NCI-H146 treated with DMSO at 0.1 percent for 48 hours (cell line): ENCODE measurements at regions not wholly inside any gene's neighbourhood (a gene's known extent, or its start where the extent isn't known, plus 50 kb on each side); places are given as distances from the start of the nearest gene placed in this dataset.

Experiments used
- DNase-seq: peaks from one replicate; lab custom pipeline; 2025; ENCODE audit not compliant: unreplicated experiment; lab: John Stamatoyannopoulos, UW

GRCh38 chr20:18992418-18992817 lies 178.8 kb downstream of the SCP2D1 start:
- no peak for DNase-seq

GRCh38 chr20:18995455-18995854 lies 181.9 kb downstream of the SCP2D1 start:
- DNase-seq: no peak

- DNase-seq: no peak
These were observed 185.5 kb downstream of the SCP2D1 start for GRCh38 chr20:18999086-18999485.

- DNase-seq: no peak
These were observed 186.5 kb downstream of the SCP2D1 start for GRCh38 chr20:19000078-19000477.

GRCh38 chr20:19001177-19001576 lies 187.6 kb downstream of the SCP2D1 start:
- no peak for DNase-seq

GRCh38 chr20:19003366-19004336 lies 190.1 kb downstream of the SCP2D1 start:
- DNase-seq: no peak

- DNase-seq: no peak
These were observed 191.4 kb downstream of the SCP2D1 start for GRCh38 chr20:19004975-19005374.

GRCh38 chr20:19008497-19008896 lies 194.9 kb downstream of the SCP2D1 start:
- DNase-seq: no peak

- no peak for DNase-seq
These were observed 195.6 kb downstream of the SCP2D1 start for GRCh38 chr20:19009081-19009688.

GRCh38 chr20:19012676-19013075 lies 199.1 kb downstream of the SCP2D1 start:
- no peak for DNase-seq

GRCh38 chr20:19013907-19014306 lies 198.5 kb upstream of the SLC24A3 start:
- no peak for DNase-seq

- DNase-seq: no peak
These were observed 196.9 kb upstream of the SLC24A3 start for GRCh38 chr20:19015351-19016139.

- no peak for DNase-seq
These were observed 196.3 kb upstream of the SLC24A3 start for GRCh38 chr20:19016140-19016497.

GRCh38 chr20:19017104-19017690 lies 195.2 kb upstream of the SLC24A3 start:
- no peak for DNase-seq

GRCh38 chr20:19018881-19019280 lies 193.6 kb upstream of the SLC24A3 start:
- DNase-seq: no peak

- DNase-seq: no peak
These were observed 192.6 kb upstream of the SLC24A3 start for GRCh38 chr20:19019734-19020364.

- no peak for DNase-seq
These were observed 190.9 kb upstream of the SLC24A3 start for GRCh38 chr20:19021406-19022117.

GRCh38 chr20:19022118-19022575 lies 190.3 kb upstream of the SLC24A3 start:
- DNase-seq: no peak

GRCh38 chr20:19022791-19023448 lies 189.5 kb upstream of the SLC24A3 start:
- DNase-seq: no peak
